ENCODE measurements at regions not wholly inside any gene's neighbourhood (a gene's known extent, or its start where the extent isn't known, plus 50 kb on each side); places are given as distances from the start of the nearest gene placed in this dataset.

GRCh38 chr2:67848551-67849285, 214.1 kb downstream of the C1D start:
- no peak overlapping the region for H3K27ac ChIP-seq
- POLR2A ChIA-PET: no interaction called here
- ATAC-seq: no peak
- no peaks in the 10 kb centered on the region for H3K9me3 ChIP-seq
- DNase-seq (ENCODE audit: low read depth in 1 of 2, low spot score in 1 of 2): no peak
- WGBS (ENCODE audit: missing lambda C conversion rate): 42% methylated on average over 6 of the region's 6 CpGs
- H3K4me1 ChIP-seq: peaks cover 4% of the 10 kb centered on the region; the same call in 2 of the 3 replicates
- H3K4me2 ChIP-seq: no peak overlapping the region
- TF ChIP-seq E2F6 (IDR thresholded peaks at IDR 0.05; ENCODE audit: borderline replicate concordance, low read depth) (no peak), CTCF (IDR thresholded peaks at IDR 0.05) (no peak), MAZ (IDR thresholded peaks at IDR 0.05; ENCODE audit: borderline replicate concordance, low read depth, low read length) (no peak)
- TF ChIP-seq, protein P1, sequence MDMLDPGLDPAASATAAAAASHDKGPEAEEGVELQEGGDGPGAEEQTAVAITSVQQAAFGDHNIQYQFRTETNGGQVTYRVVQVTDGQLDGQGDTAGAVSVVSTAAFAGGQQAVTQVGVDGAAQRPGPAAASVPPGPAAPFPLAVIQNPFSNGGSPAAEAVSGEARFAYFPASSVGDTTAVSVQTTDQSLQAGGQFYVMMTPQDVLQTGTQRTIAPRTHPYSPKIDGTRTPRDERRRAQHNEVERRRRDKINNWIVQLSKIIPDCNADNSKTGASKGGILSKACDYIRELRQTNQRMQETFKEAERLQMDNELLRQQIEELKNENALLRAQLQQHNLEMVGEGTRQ (IDR thresholded peaks at IDR 0.05): no peak
- H3K4me3 ChIP-seq: no peak overlapping the region
- no peak for FAIRE-seq
- CTCF ChIA-PET: interaction anchor here (0.9 to 2.4 kb wide), 6 partner anchors 8 to 1411 kb away, joined by 3 to 11 read pairs (median 4); no protein-coding TSS in a partner anchor

DNA sequence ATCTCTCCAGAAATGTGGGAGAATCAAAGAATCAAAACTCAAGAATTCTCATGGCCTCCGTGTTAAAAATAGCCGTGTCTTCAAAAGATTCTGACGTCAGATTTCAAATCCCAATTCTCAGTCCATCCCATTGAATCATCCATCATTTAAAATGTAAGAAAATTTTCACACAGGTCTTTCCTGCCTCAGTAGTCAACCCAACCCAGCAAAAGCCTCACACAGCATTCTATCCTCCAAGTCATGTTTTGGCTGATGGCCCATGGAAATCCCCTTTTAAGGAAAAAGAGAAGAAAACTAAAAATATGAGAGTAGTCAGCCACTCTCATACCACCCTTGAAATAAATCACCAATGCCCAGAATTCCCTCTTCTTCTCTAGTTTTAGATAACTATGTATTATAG, 211.8 kb downstream of the C1D start:
- Histone ChIP-seq H3K4me3 (no peak overlapping the region), H3K4me1 (peaks cover 2% of the 10 kb centered on the region; the same call in 2 of the 3 replicates), H3K27ac (no peak overlapping the region), H3K4me2 (no peak overlapping the region), H3K9me3 (no peaks in the 10 kb centered on the region)
- ATAC-seq: no peak
- no peak for FAIRE-seq
- TF ChIP-seq CTCF (IDR thresholded peaks at IDR 0.05) (no peak), NFE2L2 (conservative IDR thresholded peaks at IDR 0.05; ENCODE audit: low read length) (no peak), FOSL2 (IDR thresholded peaks at IDR 0.05) (no peak), FOSL2 (CRISPR knock-in tag; IDR thresholded peaks at IDR 0.05) (no peak), EHF (CRISPR knock-in tag; IDR thresholded peaks at IDR 0.05) (no peak), SREBF2 (IDR thresholded peaks at IDR 0.05) (no peak), RFX5 (IDR thresholded peaks at IDR 0.05) (no peak), ZC3H11A (IDR thresholded peaks at IDR 0.05) (no peak), MAZ (IDR thresholded peaks at IDR 0.05; ENCODE audit: borderline replicate concordance, low read depth, low read length) (no peak), ESRRA (IDR thresholded peaks at IDR 0.05; ENCODE audit: borderline replicate concordance, low read length) (no peak), HDAC2 (IDR thresholded peaks at IDR 0.05) (no peak), BHLHE40 (IDR thresholded peaks at IDR 0.05; ENCODE audit: low read depth, low read length) (no peak)
- TF ChIP-seq, protein P2, sequence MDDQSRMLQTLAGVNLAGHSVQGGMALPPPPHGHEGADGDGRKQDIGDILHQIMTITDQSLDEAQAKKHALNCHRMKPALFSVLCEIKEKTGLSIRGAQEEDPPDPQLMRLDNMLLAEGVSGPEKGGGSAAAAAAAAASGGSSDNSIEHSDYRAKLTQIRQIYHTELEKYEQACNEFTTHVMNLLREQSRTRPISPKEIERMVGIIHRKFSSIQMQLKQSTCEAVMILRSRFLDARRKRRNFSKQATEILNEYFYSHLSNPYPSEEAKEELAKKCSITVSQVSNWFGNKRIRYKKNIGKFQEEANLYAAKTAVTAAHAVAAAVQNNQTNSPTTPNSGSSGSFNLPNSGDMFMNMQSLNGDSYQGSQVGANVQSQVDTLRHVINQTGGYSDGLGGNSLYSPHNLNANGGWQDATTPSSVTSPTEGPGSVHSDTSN (IDR thresholded peaks at IDR 0.05): no peak
- CTCF ChIA-PET: no interaction called here
- POLR2A ChIA-PET: no interaction called here
- 46% methylated on average over 3 of the region's 3 CpGs for WGBS (ENCODE audit: missing lambda C conversion rate)
- no peak for DNase-seq (ENCODE audit: low read depth in 1 of 2, low spot score in 1 of 2)
